Omental fat pad (tissue), 3 donors: ENCODE measurements at regions not wholly inside any gene's neighbourhood (a gene's known extent, or its start where the extent isn't known, plus 50 kb on each side); places are given as distances from the start of the nearest gene placed in this dataset.

Experiments used
- ATAC-seq: fragments of 150-250 bp; one replicate; pipeline ENCODE4 v1.9.1; 2016; ENCODE audit warnings: mild to moderate bottlenecking, moderate library complexity; ENCODE audit not compliant: low FRiP score
- DNase-seq: peaks from one replicate; pipeline ENCODE4 v3.0.0-alpha.2; 2019; ENCODE audit warnings: low spot score
- CTCF ChIP-seq, 3 donors: fragments of 450-650 bp; IDR thresholded peaks; one replicate each; pipeline ENCODE4 v1.5.1; 2016 to 2017; ENCODE audit warnings: antibody characterized with exemption in 3 of 3, mild to moderate bottlenecking in 3 of 3, moderate library complexity in 2 of 3

DNA sequence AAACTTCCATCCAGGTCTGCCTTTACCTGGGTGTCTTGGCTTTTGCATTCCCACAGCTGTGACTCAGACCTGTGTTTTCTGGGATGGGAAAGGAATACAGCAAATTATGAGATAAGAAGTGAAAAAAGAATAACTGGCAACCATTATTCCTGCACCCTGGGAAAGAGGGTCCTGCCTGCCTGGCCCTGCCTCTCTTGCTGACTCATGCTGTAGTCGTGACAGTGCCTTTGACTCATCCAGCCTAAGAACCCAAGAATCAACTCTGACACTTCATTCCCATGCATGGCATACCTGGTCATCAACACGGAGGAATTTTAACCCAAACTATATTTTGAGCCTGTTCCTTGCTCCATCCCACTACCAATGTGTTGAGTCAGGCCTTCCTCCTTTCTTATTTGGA lies 185.4 kb upstream of the SERP2 start:
- DNase-seq: no peak
- no peak for TF ChIP-seq CTCF (IDR thresholded peaks at IDR 0.05)

DNA sequence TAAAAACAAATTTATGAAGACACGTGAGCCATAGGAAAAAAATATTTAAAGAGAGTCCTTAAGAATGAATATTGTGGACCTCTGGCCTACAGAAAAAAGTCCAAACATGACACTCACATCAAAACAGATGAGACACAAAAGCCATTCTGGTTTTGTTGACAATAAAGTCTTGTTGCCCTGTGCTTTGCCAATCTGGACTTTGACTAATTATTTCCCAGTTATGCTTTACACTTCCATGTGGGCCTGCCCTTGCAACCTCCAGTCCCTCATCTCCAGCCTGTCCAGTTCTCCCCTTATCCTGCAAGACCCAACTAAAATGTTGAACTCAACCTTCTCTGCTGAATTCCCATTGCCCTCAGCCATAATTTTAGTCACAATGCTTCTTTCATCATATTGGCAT lies 184.5 kb upstream of the SERP2 start:
- no peak for ATAC-seq
- TF ChIP-seq CTCF (IDR thresholded peaks at IDR 0.05): no peak
- no peak for DNase-seq

More for the DNA sequence above, 185.4 kb upstream of the SERP2 start:
- peak; percentile 46 for ATAC-seq

DNA sequence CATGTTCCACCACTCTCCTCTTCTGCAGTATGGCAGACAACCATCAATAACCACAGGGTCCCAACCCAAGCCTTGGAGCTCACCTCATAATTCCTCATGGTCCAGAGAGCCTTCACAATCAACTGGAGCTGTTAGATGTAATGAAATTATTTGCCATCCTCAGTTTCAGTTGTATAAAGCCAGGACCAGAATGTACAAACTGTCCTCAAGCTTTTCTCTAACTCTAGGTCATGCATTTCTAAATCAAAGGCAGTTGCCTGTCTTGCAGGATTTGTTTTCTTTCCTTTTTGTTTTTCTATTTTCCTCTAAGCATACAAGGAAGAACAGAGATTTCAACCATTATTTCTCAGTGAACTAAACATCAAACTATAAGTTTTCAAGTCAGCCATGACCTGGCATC lies 182.5 kb upstream of the SERP2 start:
- TF ChIP-seq CTCF (IDR thresholded peaks at IDR 0.05): no peak
- ATAC-seq (no peak), DNase-seq (no peak)

DNA sequence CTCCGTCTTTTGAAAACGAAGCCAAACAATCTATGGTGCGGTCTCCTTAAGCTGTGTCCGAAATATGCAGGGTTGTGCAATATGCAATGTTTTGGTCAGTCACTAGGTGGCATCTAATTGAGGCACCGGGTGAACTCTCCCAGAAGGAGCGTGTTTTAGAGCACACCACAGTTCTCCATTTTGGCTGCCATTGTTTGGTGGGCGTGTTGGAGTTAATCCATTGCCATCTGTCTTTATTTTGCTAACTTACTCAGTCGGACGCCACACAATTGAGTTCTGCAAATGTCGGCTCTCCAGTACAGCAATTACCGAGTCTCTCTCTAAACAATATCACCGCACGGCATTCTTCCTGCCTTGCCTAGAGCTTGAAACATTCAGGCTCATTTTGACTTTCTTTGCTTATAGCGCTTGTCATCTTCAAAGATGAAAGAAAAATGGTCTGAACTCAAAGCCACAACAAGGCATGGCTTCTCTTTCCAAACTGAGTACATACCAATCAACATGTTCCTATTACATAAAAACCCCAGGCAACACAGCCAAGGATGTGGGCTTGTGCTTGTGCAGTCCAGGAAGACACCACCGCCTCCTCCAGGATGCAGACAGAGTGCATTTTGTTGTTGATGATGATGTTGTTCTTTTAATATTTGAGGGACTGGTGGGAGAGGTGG lies 182.0 kb upstream of the SERP2 start:
- DNase-seq (no peak), ATAC-seq (peak; percentile 86)
- peak in 1 of 3 donors; percentile 53 for TF ChIP-seq CTCF (IDR thresholded peaks at IDR 0.05)

GRCh38 chr13:44193731-44194130 lies 179.9 kb upstream of the SERP2 start:
- ATAC-seq (no peak), DNase-seq (no peak)
- TF ChIP-seq CTCF (IDR thresholded peaks at IDR 0.05): no peak

GRCh38 chr13:44195245-44195644 lies 178.4 kb upstream of the SERP2 start:
- ATAC-seq (no peak), DNase-seq (no peak)
- TF ChIP-seq CTCF (IDR thresholded peaks at IDR 0.05): no peak

DNA sequence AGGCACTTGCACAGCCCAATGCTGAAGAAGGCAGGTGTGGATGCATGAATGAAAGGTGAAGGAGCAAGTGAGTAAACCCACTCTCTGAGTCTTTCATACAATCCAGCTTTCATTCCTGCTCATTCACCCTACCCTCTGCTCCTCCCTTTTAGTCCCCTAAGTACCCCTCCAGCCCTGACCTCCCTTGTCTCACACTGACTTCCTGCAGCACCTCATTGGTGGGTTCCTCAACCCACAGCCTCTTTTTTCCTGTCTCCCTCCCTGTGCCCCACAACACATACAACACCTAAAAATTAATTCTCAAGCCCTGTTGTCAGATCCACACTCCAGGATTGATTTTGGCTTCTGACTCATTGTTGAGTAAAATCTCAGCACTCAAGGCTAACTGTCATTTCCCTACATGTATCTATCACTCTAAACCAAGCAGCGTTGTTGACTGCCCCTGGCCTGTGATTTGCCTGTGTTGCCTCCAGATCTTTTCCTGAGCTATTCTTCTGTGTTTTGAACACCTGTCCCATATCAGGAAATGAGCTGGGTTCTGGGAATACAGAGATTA lies 177.3 kb upstream of the SERP2 start:
- DNase-seq (no peak), ATAC-seq (no peak)
- TF ChIP-seq CTCF (IDR thresholded peaks at IDR 0.05): no peak
